Panc1 (cell line): ENCODE measurements at regions not wholly inside any gene's neighbourhood (a gene's known extent, or its start where the extent isn't known, plus 50 kb on each side); places are given as distances from the start of the nearest gene placed in this dataset.

Experiments
- CTCF ChIP-seq: fragments of 450-650 bp; IDR thresholded peaks from 2 replicates; pipeline ENCODE4 v1.5.1; 2017; ENCODE audit warnings: mild to moderate bottlenecking
- REST ChIP-seq, 2 experiments: IDR thresholded peaks; 2 replicates each; pipeline ENCODE4 v1.6.1; 2011 to 2012; ENCODE audit warnings: low read depth in 2 of 2, control low read depth in 1 of 2, low read length in 1 of 2, mild to moderate bottlenecking in 1 of 2, moderate library complexity in 1 of 2; ENCODE audit not compliant: insufficient read depth in 1 of 2

- no peak for TF ChIP-seq REST (IDR thresholded peaks at IDR 0.05; ENCODE audit: insufficient read depth in 1 of 2, low read depth in 2 of 2, low read length in 1 of 2)
- no peak for TF ChIP-seq CTCF
Measured at GRCh38 chr13:103287659-103288058, 221.4 kb upstream of the SLC10A2 start.
